HG03280 (cell line): ENCODE measurements at regions not wholly inside any gene's neighbourhood (a gene's known extent, or its start where the extent isn't known, plus 50 kb on each side); places are given as distances from the start of the nearest gene placed in this dataset.
"Not testable (repeated sequence)": the region's sequence is repeated elsewhere in the genome, so short reads cannot be mapped to it uniquely, and the experiment has no call there.

Source experiments
- ATAC-seq: cut with Tn5 transposase; IDR thresholded peaks from one replicate; pipeline ENCODE4 v1.9.1; 2021; ENCODE audit warnings: mild to moderate bottlenecking, moderate library complexity; ENCODE audit not compliant: unreplicated experiment

GRCh38 chr10:29730969-29731368 is 96.2 kb upstream of the SVIL start:
- no peak for ATAC-seq

DNA sequence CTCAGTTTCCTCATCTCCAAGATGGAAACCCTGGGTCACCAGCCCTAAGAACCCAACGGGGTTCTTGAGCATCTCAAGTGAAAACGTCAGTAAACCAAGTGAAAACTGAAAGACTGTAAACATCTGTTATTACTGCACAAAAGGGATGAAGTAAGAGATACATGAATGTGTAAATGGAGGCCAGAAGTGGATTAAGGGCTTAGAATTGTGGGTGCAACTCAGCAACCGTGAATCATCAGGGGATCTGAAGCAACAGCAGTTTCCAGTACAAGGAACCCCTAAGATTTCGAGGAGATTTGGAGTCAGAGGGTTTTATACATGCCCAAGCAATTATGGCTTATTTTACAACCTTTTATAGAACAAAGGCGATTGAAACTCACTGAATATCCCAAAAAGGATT is 95.7 kb upstream of the SVIL start:
- no peak for ATAC-seq

GRCh38 chr10:29728541-29729049 is 93.8 kb upstream of the SVIL start:
- ATAC-seq, result no peak

- not testable (repeated sequence) for ATAC-seq
These were observed 91.2 kb upstream of the SVIL start for GRCh38 chr10:29725927-29726326.

GRCh38 chr10:29725133-29725720 is 90.5 kb upstream of the SVIL start:
- ATAC-seq, result no peak

DNA sequence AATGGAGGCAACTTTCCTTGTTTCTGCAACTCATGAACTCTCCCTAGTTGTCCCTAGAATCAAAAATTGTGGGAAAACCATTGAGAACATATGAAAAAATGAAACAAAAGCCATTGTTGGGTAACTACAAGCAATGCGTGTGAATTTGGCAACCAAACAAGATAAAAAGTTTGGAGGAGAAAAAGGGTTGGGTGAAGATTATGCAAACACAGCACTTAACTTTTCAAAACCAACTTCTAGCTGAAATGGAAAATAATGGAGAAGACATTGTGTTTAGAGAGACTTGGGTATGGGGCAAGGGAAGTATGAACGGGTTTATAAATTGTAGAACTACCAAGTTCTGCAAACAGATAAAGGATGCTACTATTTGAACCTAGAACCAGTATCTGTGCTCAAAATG is 89.0 kb upstream of the SVIL start:
- ATAC-seq, result no peak

DNA sequence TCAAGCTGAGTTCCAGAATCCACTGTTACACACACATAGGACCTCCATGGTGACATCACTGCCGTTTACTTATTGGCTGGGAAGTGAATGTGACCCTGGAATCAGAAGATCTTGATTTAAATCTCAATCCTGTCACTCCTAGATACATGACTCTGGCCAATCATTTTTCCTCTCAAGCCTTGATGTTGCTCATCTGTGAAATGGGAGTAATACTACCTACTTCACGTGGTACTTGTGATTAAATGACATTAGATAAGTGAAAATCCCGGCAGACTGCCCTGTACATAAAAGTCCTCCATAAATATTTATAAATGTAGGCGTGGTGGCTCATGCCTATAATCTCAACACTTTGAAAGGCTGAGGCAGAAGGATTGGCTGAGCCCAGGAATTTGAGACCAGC is 88.0 kb upstream of the SVIL start:
- no peak for ATAC-seq

GRCh38 chr10:29720149-29720548 is 85.4 kb upstream of the SVIL start:
- no peak for ATAC-seq

DNA sequence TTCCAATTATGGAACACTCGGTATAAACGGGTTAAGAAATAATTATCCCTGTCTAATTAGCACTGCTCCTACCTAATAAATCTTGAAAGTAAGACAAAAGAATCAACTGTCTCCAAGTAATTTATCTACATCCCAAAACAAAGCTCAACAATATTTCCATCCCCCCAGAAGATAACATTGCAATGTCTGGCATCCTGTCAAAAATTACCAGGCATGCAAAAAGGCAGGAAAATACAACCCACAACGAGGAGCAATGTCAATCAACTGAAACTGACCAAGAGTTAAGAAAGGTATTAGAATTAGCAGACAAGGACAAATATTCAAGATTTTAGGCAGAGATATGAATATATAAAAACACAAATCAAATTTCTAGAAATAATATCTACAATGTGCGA is 84.5 kb upstream of the SVIL start:
- ATAC-seq, result no peak

DNA sequence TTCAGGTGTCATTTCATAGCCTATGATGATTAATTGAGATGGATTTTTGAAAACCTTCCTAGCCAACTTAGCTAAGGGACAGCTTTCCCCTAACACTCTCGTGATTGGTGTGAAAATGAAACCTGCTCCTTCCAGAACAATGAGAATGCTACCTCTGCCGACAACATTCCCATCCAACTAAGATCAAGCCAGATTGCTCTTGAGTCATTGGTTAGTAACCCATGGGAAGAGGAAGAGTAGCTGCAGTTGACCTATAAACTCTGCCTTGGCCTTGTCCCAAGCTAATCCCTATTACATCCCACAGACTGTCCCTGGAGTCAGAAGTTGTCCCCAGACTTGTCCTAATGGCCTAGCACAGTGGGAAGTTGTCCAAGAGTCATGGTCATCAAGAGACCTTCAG is 80.5 kb upstream of the SVIL start:
- no peak for ATAC-seq

DNA sequence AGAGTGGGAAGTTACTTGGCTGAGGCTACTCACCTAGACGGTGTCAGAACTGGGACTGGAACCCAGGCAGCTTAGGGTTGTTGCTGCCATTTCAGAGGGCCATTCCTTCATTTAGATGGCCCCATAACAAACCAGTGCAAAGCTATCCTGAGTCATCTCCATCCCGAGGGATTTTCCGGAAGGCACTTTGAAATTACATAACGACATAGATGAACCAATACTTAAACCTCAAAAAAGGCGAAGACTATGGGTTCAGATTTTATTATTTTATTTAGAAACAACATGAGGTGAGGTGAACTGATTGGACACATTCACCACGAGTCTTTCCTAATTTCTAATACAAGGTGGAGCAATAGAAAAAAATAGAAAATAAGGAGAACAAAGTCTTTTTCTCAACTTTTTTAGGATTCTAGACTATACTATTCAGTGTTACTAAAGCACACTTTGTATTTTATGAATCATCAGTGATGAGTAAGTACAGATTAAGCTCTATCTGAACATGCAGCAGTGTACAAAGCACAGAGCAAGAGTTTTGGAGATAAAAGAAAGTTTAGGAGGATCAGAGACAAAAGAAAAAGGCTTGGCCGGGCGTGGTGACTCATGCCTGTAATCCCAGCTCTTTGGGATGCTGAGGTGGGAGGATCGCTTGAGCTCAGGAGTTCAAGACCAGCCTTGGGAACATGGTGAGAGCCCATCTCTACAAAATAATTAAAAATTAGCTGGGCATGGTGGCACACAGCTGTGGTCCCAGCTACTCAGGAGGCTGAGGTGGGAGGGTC is 79.5 kb upstream of the SVIL start:
- ATAC-seq, result no peak

DNA sequence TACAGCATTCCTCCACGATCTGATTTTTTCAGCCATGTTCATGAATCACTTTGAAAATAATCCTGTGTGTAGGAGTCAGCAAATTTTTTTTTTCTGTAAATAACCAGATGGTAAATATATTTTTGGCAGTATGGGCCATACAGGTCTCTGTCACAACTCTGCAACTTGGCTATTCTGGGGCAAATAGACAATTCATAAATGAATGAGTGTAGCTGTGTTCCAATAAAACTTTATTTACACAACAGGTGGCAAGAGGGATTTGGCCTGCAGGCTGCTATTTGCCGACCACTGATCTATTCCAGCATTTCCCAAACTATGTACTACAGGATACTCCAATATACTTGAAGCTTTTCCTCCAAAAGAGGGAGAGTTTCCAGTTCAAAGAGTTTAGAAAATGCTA is 78.7 kb upstream of the SVIL start:
- ATAC-seq, result no peak

GRCh38 chr10:29712108-29712507 is 77.3 kb upstream of the SVIL start:
- no peak for ATAC-seq

GRCh38 chr10:29710128-29710527 is 75.4 kb upstream of the SVIL start:
- no peak for ATAC-seq

DNA sequence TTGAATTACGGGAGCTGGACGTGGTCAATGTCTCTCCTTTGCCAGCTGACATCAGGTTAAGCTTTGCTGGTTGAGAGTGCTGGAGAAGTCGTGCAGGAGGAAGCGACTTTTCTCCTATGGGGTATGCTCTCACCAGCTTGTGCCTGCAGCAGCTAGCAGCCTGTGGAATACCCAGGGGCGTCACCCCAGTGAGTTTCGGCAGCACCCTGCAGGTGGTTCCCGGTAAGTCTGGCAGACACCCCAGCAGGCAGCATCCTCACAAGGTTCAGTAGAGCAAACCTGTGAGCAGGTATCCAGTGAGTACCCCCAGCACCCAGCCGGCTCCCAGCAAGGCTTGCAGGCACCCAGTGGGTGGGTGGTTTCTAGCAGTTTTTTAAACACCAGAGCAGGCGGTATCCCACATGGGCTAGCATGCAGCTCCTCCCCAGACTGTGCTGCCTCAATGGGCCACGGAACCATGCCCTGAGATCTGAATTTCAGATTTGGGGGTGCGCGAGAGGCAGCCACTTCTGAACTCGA is 74.8 kb upstream of the SVIL start:
- ATAC-seq, result no peak

- ATAC-seq, result no peak
These were observed 68.5 kb upstream of the SVIL start for GRCh38 chr10:29703271-29703670.

- ATAC-seq, result no peak
These were observed 67.7 kb upstream of the SVIL start for GRCh38 chr10:29702273-29703164.

DNA sequence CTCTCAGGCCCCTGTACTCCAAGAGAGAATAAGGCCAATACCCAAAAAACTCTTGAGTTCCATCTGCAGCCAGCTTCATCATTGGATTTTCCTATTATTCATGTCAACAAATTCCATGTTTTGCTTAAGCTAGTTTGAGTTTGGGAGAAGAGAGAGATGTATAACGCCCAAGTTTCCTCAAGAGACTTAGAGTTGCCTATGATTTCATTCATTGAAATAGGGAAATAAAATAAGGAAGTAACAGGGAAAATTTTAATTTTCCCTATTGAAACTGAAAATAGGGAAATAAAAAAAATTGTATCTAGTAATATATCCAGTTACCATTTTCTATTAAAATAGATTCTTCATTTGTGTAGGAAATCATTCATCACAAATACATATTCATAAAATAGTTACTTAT is 66.5 kb upstream of the SVIL start:
- no peak for ATAC-seq

DNA sequence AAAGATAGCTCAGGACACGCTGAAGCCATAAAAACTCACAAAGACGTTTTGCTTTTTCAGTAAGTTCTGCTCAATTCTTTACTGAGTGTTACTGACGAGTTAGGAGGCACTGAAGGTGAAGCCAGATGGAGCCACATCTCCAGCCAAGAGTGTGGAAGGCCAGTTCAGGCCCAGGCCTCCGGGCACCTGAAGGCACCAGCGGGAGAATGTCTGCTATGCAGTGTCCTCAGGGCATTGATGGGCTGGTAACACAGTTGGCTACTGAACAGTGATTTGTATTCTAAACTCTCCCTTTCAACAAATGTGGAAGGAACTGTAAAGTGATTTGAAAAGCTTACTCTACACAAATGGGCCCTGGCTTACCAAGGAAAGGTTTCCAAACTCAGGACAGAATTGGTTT is 64.8 kb upstream of the SVIL start:
- no peak for ATAC-seq

DNA sequence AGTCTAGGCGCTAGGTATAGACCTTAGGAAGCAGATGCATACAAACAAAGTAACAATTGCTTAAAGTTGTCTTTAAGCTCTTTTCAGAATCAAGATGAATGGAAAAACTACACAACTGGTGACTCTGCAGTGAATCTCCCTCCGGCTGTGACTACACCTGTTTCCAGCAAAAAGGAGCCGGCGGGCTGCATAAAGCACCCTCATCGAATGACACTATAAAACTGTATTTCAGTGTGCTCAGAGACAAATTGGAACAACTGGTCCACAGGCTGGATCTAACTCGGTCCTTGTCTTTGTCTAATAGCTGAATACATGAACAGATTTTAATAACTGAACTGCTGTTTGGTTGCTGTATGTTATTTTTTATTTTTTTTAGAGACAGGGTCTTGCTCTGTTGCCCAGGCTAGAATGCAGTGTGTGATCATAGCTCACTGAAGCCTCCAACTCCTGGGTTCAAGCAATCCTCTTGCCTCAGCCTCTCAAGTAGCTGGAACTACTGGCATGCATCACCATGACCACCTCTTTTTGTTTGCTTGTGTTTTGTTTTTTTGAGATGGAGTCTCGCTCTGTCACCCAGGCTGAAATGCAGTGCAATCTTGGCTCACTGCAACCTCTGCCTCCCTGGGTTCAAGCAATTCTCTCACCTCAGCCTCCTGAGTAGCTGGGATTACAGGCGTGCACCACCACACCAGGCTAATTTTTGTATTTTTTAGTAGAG is 64.2 kb upstream of the SVIL start:
- ATAC-seq, result no peak

DNA sequence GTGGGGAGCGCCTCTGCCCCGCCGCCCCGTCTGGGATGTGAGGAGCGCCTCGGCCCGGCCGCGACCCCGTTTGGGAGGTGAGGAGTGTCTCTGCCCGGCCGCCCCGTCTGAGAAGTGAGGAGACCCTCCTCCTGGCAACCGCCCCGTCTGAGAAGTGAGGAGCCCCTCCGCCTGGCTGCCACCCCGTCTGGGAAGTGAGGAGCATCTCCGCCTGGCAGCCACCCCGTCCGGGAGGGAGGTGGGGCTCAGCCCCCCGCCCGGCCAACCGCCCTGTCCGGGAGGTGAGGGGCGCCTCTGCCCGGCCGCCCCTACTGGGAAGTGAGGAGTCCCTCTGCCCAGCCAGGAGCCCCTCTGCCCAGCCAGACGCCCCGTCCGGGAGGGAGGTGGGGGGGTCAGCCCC is 61.8 kb upstream of the SVIL start:
- ATAC-seq, result not testable (repeated sequence)
